Kidney (tissue), 13 donors: ENCODE measurements at regions not wholly inside any gene's neighbourhood (a gene's known extent, or its start where the extent isn't known, plus 50 kb on each side); places are given as distances from the start of the nearest gene placed in this dataset.
A peak's percentile ranks its signal among the peaks of the same experiment; 100 is the strongest.

Source experiments
- DNase-seq, 5 donors: peaks; one replicate each; pipeline ENCODE4 v3.0.0-alpha.2; 2013 to 2020
- FAIRE-seq: peaks from 2 replicates; lab custom pipeline; 2012; peaks lifted over from hg19 to GRCh38; lab: Jason Lieb, UNC
- H3K27ac ChIP-seq, 2 donors: one replicate each; pipeline ENCODE4 v1.7.0; 2013; ENCODE audit warnings: low read depth in 2 of 2, low read length in 2 of 2, inconsistent platforms in 1 of 2
- H3K27me3 ChIP-seq: one replicate; pipeline ENCODE4 v1.7.1; 2013; ENCODE audit warnings: low read length, inconsistent platforms; ENCODE audit not compliant: control insufficient read depth, insufficient read depth
- H3K36me3 ChIP-seq, 3 donors: one replicate each; pipeline versions ENCODE4 v1.7.0 to v1.7.1; 2013; ENCODE audit warnings: low read length in 3 of 3, control low read depth in 1 of 3, inconsistent platforms in 1 of 3; ENCODE audit not compliant: insufficient read depth in 3 of 3, control insufficient read depth in 2 of 3
- H3K4me1 ChIP-seq, 3 donors: one replicate each; pipeline versions ENCODE4 v1.7.0 to v1.7.1; 2013; ENCODE audit warnings: low read length in 3 of 3, inconsistent platforms in 1 of 3, low read depth in 1 of 3; ENCODE audit not compliant: control insufficient read depth in 2 of 3, insufficient read depth in 2 of 3
- H3K4me3 ChIP-seq, 3 donors: one replicate each; pipeline versions ENCODE4 v1.7.0 to v1.8.1; 2013; ENCODE audit warnings: low read length in 3 of 3, control low read depth in 1 of 3, inconsistent platforms in 1 of 3
- H3K9ac ChIP-seq, 3 donors: one replicate each; pipeline versions ENCODE4 v1.7.0 to v1.7.1; 2013; ENCODE audit warnings: low read length in 3 of 3, control low read depth in 1 of 3, inconsistent platforms in 1 of 3
- H3K9me3 ChIP-seq, 3 donors: one replicate each; pipeline versions ENCODE4 v1.7.0 to v1.7.1; 2013; ENCODE audit warnings: low read length in 3 of 3, control low read depth in 1 of 3, inconsistent platforms in 1 of 3; ENCODE audit not compliant: control insufficient read depth in 2 of 3, insufficient read depth in 1 of 3
- CTCF ChIP-seq: IDR thresholded peaks from 3 replicates; pipeline ENCODE4 v1.5.1; 2012; ENCODE audit warnings: mild to moderate bottlenecking, moderate library complexity, borderline replicate concordance; ENCODE audit not compliant: insufficient read depth; ENCODE audit errors: extremely low read depth
- intact Hi-C: fragments of 100-400 bp; cut with DNase I; formaldehyde crosslinking; loops from one replicate; pipeline ENCODE4 v1.11.1; 2022
- donor health status: control.
- donor health status: control.
- donor health status: control.
- donor health status: control.
- donor health status: control.
- donor health status: DM: yes; HTN: yes; CAD: no.
- donor health status: Normal renal cell carcinoma (clear cell type).

- Histone ChIP-seq H3K27ac (no peak overlapping the region), H3K9me3 (no peaks in the 10 kb centered on the region), H3K36me3 (no peaks in the 10 kb centered on the region), H3K4me3 (no peak overlapping the region), H3K27me3 (no peaks in the 10 kb centered on the region), H3K4me1 (no peaks in the 10 kb centered on the region), H3K9ac (no peak overlapping the region)
- intact Hi-C loops, result no loop called here
- DNase-seq, result peak in 1 of 5 donors; percentile 35
- FAIRE-seq, result no peak
- no peak for TF ChIP-seq CTCF
Measured at GRCh38 chr13:33514362-33514761, 228.8 kb upstream of the STARD13 start.

- FAIRE-seq, result no peak
Measured at GRCh38 chr13:33515146-33515545, 229.6 kb upstream of the STARD13 start.

GRCh38 chr13:33518452-33518851 lies 232.9 kb upstream of the STARD13 start:
- no peaks in the 10 kb centered on the region for H3K4me1 ChIP-seq
- intact Hi-C loops, result no loop called here
- DNase-seq (no peak), FAIRE-seq (no peak)
- no peaks in the 10 kb centered on the region for H3K9me3 ChIP-seq
- H3K27me3 ChIP-seq, result no peaks in the 10 kb centered on the region
- no peak overlapping the region for H3K27ac ChIP-seq
- no peak overlapping the region for H3K9ac ChIP-seq
- H3K36me3 ChIP-seq, result no peaks in the 10 kb centered on the region
- no peak overlapping the region for H3K4me3 ChIP-seq
- no peak for TF ChIP-seq CTCF

More at GRCh38 chr13:33515146-33515545, 229.6 kb upstream of the STARD13 start:
- H3K27ac ChIP-seq, result no peak overlapping the region
- no peak for TF ChIP-seq CTCF
- H3K9me3 ChIP-seq, result no peaks in the 10 kb centered on the region
- H3K36me3 ChIP-seq, result no peaks in the 10 kb centered on the region
- intact Hi-C loops, result no loop called here
- DNase-seq, result no peak
- H3K4me3 ChIP-seq, result no peak overlapping the region
- no peak overlapping the region for H3K9ac ChIP-seq
- no peaks in the 10 kb centered on the region for H3K27me3 ChIP-seq
- H3K4me1 ChIP-seq, result no peaks in the 10 kb centered on the region
